HepG2 (cell line): ENCODE measurements at regions not wholly inside any gene's neighbourhood (a gene's known extent, or its start where the extent isn't known, plus 50 kb on each side); places are given as distances from the start of the nearest gene placed in this dataset.

Source experiments
- ATAC-seq: fragments of 200-7000 bp; cut with Tn5 transposase; 3 replicates; pipeline ENCODE4 v1.9.1; 2020; ENCODE audit warnings: mild to moderate bottlenecking, moderate library complexity
- BruUV-seq: library from RNA; stranded (reverse); fragments of 400-500 nt; replicated peaks from 2 replicates; lab custom pipeline; 2021; lab: Mats Ljungman, UMichigan
- CTCF ChIA-PET: fragments of 300-600 bp; formaldehyde crosslinking; extraction: SDS; loops from one replicate; lab custom pipeline; 2021; ENCODE audit warnings: low total read pairs, inconsistent platforms, low intra/inter-chr PET ratio; lab: Yijun Ruan, JAX
- POLR2A ChIA-PET: fragments of 350-600 bp; sonication (Branson Sonifier 250); formaldehyde crosslinking; loops from one replicate; lab custom pipeline; 2020; ENCODE audit warnings: antibody characterized with exemption, inconsistent platforms; lab: Yijun Ruan, JAX
- DNase-seq: peaks from one replicate; pipeline ENCODE4 v3.0.0-alpha.2; 2015; ENCODE audit warnings: low spot score
- FAIRE-seq: peaks from 3 replicates; lab custom pipeline; 2011; peaks lifted over from hg19 to GRCh38; lab: Jason Lieb, UNC
- H2AFZ ChIP-seq: one replicate; pipeline ENCODE4 v1.6.1; 2011; ENCODE audit warnings: low read length, inconsistent platforms
- H3K27ac ChIP-seq: fragments of 300-600 bp; 3 replicates; pipeline ENCODE4 v1.8.0; 2011; ENCODE audit warnings: mixed run types, mild to moderate bottlenecking, mixed read lengths, low read length, inconsistent platforms; ENCODE audit not compliant: insufficient read depth; ENCODE audit errors: extremely low read length
- H3K27me3 ChIP-seq, 2 experiments: fragments of 200-600 bp in 1 of 2; 2 replicates in 1 of 2; 3 replicates in 1 of 2; pipeline versions ENCODE4 v1.6.0 to v1.8.0; 2011; ENCODE audit warnings: low read length in 2 of 2, mild to moderate bottlenecking in 2 of 2, moderate library complexity in 2 of 2, inconsistent platforms in 1 of 2; ENCODE audit not compliant: insufficient read depth in 2 of 2, control insufficient read depth in 1 of 2
- H3K36me3 ChIP-seq, 2 experiments: fragments of 200-600 bp in 1 of 2; replicated peaks in 1 of 2; 2 replicates in 1 of 2; 3 replicates in 1 of 2; pipeline versions ENCODE4 v1.5.1 to v1.8.0; 2011; ENCODE audit warnings: low read length in 2 of 2, inconsistent platforms in 1 of 2; ENCODE audit not compliant: insufficient read depth in 2 of 2, control insufficient read depth in 1 of 2
- H3K4me1 ChIP-seq: 2 replicates; pipeline ENCODE4 v1.5.1; 2012; ENCODE audit warnings: low read length, inconsistent platforms; ENCODE audit not compliant: insufficient read depth
- H3K4me2 ChIP-seq: 2 replicates; pipeline ENCODE4 v1.6.0; 2011; ENCODE audit warnings: low read depth, low read length, inconsistent platforms
- H3K4me3 ChIP-seq, 3 experiments: fragments of 200-600 bp in 1 of 3; sonication (generic), shearing (Covaris generic) in 1 of 3; replicated peaks in 1 of 3; 2 replicates each; pipeline ENCODE4 v1.5.1; 2011 to 2016; ENCODE audit warnings: low read length in 3 of 3, inconsistent platforms in 2 of 3, low read depth in 2 of 3, mild to moderate bottlenecking in 2 of 3, control low read depth in 1 of 3, mixed read lengths in 1 of 3; ENCODE audit not compliant: insufficient read depth in 1 of 3
- H3K79me2 ChIP-seq: one replicate; pipeline ENCODE4 v1.6.1; 2011; ENCODE audit warnings: low read length, inconsistent platforms; ENCODE audit not compliant: insufficient read depth
- H3K9ac ChIP-seq: 2 replicates; pipeline ENCODE4 v1.6.0; 2011; ENCODE audit warnings: mild to moderate bottlenecking, low read depth, low read length, inconsistent platforms; ENCODE audit not compliant: insufficient read depth
- H3K9me3 ChIP-seq: 2 replicates; pipeline ENCODE4 v1.5.1; 2012; ENCODE audit warnings: mild to moderate bottlenecking, low read length
- H4K20me1 ChIP-seq: 2 replicates; pipeline ENCODE4 v1.6.0; 2011; ENCODE audit warnings: inconsistent platforms, mild to moderate bottlenecking, low read length, moderate library complexity; ENCODE audit not compliant: insufficient read depth
- CHCHD3 ChIP-seq: sonication (generic); formaldehyde crosslinking; IDR thresholded peaks from 2 replicates; pipeline ENCODE4 v1.8.0; 2022; ENCODE audit warnings: mild to moderate bottlenecking, missing genetic modification reagents, moderate library complexity
- JUNB ChIP-seq: sonication (generic); formaldehyde crosslinking; IDR thresholded peaks from 2 replicates; pipeline ENCODE4 v1.8.0; 2022; ENCODE audit warnings: missing genetic modification reagents, mild to moderate bottlenecking, borderline replicate concordance
- NFATC3 ChIP-seq: sonication (generic); formaldehyde crosslinking; IDR thresholded peaks from 2 replicates; pipeline ENCODE4 v1.5.1; 2020; ENCODE audit warnings: mild to moderate bottlenecking, missing genetic modification reagents
- PHF8 ChIP-seq: sonication (generic); formaldehyde crosslinking; IDR thresholded peaks from 2 replicates; pipeline ENCODE4 v1.5.0; 2020; ENCODE audit warnings: missing genetic modification reagents
- SIN3A ChIP-seq: IDR thresholded peaks from 2 replicates; pipeline ENCODE4 v1.6.1; 2011; ENCODE audit warnings: low read depth, mild to moderate bottlenecking, control low read depth, low read length, borderline replicate concordance
- SMC3 ChIP-seq: IDR thresholded peaks from 2 replicates; pipeline ENCODE4 v1.6.1; 2011; ENCODE audit warnings: low read length, improper control_type of control experiment
- SNRNP70 ChIP-seq: fragments of 200-400 bp; formaldehyde crosslinking; IDR thresholded peaks from 2 replicates; pipeline ENCODE4 v1.6.1; 2017; ENCODE audit warnings: mild to moderate bottlenecking, low read depth, low read length, moderate library complexity
- ZNF34 ChIP-seq: sonication (generic); formaldehyde crosslinking; IDR thresholded peaks from 2 replicates; pipeline ENCODE4 v1.4.0; 2020; ENCODE audit warnings: mild to moderate bottlenecking, missing genetic modification reagents, borderline replicate concordance
- ZNF569 ChIP-seq: sonication (generic); formaldehyde crosslinking; IDR thresholded peaks from 2 replicates; pipeline ENCODE4 v1.5.0; 2020; ENCODE audit warnings: mild to moderate bottlenecking, missing genetic modification reagents, moderate library complexity, borderline replicate concordance
- ZNF781 ChIP-seq: sonication (generic); formaldehyde crosslinking; IDR thresholded peaks from 2 replicates; pipeline ENCODE4 v1.5.1; 2020; ENCODE audit warnings: borderline replicate concordance, mild to moderate bottlenecking, missing genetic modification reagents; ENCODE audit errors: not compliant biosample characterization
- WGBS: methylation state at CpG from one replicate; pipeline ENCODE4 v1.1.6; 2017; ENCODE audit warnings: low lambda C conversion rate; 5-methylcytosine and 5-hydroxymethylcytosine counted together
- in situ Hi-C: cut with HindIII; loops from 2 replicates; pipeline ENCODE4 v1.10.0; 2017; ENCODE audit warnings: low pct_unique_long_range_greater_than_20kb; ENCODE audit not compliant: extremely low pct_ligation_motif_present
- intact Hi-C: fragments of 100-400 bp; cut with micrococcal nuclease; formaldehyde crosslinking; loops from one replicate; pipeline ENCODE4 v1.10.0; 2022; ENCODE audit not compliant: unreplicated experiment
- TF ChIP-seq, protein P1 (sequence below): IDR thresholded peaks from 2 replicates; pipeline ENCODE4 v1.4.0; 2020; ENCODE audit warnings: mild to moderate bottlenecking, missing genetic modification reagents

DNA sequence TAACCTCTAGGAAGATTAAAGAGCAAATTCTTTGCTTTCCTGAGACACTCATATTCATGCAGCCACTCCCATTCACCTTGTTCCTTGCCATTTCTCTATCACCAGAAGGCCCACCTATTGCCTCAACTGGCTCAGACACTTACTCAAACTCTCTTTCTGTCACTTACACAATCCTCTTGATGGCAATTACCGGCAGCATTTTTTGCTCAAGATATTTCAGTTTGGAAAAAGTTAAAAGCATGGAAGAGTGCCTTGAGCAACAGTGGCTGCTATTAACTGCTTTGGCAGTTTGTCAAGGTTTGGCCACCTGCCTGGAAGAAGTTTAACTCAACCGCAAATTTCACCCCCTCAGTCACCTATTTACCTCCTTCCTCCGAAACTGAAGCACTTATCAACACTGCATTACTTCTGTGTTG is 1104.0 kb upstream of the PIK3C3 start:
- FAIRE-seq, result no peak
- Histone ChIP-seq H4K20me1 (no peaks in the 10 kb centered on the region), H3K79me2 (no peaks in the 10 kb centered on the region), H3K36me3 (no peaks in the 10 kb centered on the region), H3K4me2 (no peak overlapping the region), H3K4me3 (no peak overlapping the region), H2AFZ (no peak overlapping the region), H3K9me3 (no peaks in the 10 kb centered on the region), H3K27me3 (no peaks in the 10 kb centered on the region), H3K9ac (no peak overlapping the region), H3K27ac (no peak overlapping the region), H3K4me1 (no peaks in the 10 kb centered on the region)
- TF ChIP-seq, protein P1, sequence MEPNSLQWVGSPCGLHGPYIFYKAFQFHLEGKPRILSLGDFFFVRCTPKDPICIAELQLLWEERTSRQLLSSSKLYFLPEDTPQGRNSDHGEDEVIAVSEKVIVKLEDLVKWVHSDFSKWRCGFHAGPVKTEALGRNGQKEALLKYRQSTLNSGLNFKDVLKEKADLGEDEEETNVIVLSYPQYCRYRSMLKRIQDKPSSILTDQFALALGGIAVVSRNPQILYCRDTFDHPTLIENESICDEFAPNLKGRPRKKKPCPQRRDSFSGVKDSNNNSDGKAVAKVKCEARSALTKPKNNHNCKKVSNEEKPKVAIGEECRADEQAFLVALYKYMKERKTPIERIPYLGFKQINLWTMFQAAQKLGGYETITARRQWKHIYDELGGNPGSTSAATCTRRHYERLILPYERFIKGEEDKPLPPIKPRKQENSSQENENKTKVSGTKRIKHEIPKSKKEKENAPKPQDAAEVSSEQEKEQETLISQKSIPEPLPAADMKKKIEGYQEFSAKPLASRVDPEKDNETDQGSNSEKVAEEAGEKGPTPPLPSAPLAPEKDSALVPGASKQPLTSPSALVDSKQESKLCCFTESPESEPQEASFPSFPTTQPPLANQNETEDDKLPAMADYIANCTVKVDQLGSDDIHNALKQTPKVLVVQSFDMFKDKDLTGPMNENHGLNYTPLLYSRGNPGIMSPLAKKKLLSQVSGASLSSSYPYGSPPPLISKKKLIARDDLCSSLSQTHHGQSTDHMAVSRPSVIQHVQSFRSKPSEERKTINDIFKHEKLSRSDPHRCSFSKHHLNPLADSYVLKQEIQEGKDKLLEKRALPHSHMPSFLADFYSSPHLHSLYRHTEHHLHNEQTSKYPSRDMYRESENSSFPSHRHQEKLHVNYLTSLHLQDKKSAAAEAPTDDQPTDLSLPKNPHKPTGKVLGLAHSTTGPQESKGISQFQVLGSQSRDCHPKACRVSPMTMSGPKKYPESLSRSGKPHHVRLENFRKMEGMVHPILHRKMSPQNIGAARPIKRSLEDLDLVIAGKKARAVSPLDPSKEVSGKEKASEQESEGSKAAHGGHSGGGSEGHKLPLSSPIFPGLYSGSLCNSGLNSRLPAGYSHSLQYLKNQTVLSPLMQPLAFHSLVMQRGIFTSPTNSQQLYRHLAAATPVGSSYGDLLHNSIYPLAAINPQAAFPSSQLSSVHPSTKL (CRISPR knock-in tag), result no peak
- TF ChIP-seq JUNB (CRISPR knock-in tag) (no peak), ZNF569 (CRISPR knock-in tag) (no peak), PHF8 (CRISPR knock-in tag) (no peak), SIN3A (no peak), NFATC3 (no peak), SMC3 (no peak), CHCHD3 (CRISPR knock-in tag) (no peak), ZNF781 (CRISPR knock-in tag) (no peak), SNRNP70 (no peak), ZNF34 (CRISPR knock-in tag) (no peak)
- WGBS, result 0% methylated on average over 3 of the region's 3 CpGs
- no peak for ATAC-seq
- no TSS peak for BruUV-seq
- ChIA-PET POLR2A (no interaction called here), CTCF (no interaction called here)
- in situ Hi-C loops, result no loop called here
- intact Hi-C loops, result no loop called here
- no peak for DNase-seq
